GM21526 (cell line): ENCODE measurements at regions not wholly inside any gene's neighbourhood (a gene's known extent, or its start where the extent isn't known, plus 50 kb on each side); places are given as distances from the start of the nearest gene placed in this dataset.

ENCODE experiments used
- ATAC-seq: cut with Tn5 transposase; IDR thresholded peaks from one replicate; pipeline ENCODE4 v1.9.1; 2021; ENCODE audit warnings: moderate library complexity; ENCODE audit not compliant: unreplicated experiment, low FRiP score

- no peak for ATAC-seq
Measured at GRCh38 chr16:86134802-86135461, 236.0 kb downstream of the IRF8 start.

DNA sequence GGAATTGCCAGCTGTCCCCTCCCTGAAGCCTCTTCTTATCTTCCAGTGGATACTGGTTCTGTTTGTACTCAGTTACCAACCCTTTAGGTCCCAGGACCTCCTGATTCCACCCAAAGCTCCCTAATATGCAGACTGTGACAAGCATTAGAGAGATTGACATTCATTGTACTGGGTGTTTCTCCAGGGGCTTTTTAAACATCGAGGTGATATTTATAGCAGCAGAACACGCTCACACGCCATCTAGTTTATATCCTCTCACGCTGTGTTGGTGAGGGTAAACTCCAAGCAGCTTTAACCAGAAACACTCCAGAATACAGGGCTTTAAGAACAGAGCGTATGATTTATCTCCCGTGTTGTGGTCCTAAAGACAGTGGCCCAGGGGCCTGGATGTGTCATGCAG, 238.4 kb downstream of the IRF8 start:
- ATAC-seq, result no peak

DNA sequence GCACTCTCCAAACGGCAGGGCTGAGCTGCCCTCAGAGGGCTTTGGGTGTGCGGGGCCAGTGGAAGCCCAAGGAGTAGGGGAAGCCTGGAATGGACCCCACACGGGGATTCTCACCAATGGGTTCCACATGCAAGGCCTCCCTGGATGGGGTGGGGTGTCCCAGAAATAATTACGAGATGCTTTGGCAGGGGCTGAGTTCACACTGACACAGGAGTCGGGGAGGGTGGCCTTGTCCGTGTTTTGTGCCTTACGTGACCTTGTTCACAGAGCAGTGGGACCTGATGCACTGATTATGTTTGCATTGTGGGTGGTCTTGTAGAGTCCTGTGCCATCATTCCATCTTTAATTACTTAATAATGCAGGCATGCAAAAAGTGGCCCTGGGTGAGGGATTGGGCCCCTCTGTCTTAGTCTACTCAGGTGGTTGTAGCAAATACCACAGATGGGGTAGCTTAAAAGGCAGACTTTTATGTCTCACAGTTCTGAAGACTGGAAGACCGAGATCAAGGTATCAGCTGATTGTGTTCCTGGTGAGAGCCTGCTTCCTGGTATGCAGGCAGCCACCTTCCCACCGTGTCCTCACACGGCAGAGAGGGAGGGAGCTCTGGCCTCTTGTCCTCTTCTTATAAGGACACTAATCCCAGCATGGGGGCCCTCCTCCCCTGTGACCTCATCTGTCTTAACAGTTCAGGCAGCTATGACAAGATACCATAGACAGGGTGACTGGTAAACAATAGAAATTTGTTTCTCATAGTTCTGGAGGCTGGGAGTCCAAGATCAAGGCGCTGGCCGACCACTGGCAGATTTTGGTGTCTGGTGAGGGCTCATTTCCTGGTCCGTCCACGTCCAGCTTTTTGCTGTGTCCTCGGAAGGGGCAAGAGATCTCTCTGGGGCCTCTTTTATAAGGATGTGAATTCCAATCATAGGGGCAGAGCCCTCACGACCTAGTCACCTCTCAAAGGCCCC, 239.4 kb downstream of the IRF8 start:
- ATAC-seq, result no peak

DNA sequence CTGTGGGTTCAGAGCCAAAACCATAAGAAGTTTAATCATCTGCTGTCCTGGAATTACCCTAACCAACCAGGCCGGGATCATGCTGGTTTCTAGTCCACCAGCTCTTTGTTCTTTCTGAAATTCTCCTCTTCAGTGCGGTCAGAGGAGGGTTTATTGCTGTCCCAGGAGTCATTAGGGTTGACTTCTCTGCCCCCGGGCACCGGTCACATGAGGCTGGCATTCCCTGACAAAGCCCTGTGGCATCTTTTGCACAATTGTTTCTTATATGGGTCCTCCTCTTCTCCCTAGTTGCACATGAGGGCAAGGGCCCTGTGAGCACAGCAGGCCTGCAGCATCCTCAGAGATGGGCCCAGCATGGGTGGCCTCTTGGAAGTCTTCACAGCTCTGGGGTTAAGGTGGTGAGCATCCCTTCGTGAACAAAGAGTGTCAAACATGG, 243.9 kb downstream of the IRF8 start:
- no peak for ATAC-seq

DNA sequence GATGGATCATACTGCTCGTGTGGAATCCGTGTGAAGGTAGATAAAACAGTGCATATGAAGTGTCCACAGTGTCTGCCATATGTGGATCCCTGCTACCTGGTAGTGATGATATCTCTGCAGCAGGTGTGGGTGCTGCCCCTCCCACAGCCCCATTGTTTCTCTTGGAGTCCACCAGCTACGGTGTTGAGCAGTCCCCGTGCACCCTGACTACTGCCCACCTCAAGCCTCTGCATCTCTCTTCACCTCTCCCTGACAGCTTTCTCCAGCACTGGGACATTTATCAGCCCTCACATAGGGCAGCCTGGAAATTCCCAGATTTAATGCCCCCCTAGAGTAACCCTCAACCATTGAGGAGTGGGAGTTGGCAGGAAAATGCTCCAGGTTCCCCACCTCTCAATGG, 244.7 kb downstream of the IRF8 start:
- no peak for ATAC-seq

- ATAC-seq, result no peak
Measured at GRCh38 chr16:86145669-86146068, 246.7 kb downstream of the IRF8 start.

DNA sequence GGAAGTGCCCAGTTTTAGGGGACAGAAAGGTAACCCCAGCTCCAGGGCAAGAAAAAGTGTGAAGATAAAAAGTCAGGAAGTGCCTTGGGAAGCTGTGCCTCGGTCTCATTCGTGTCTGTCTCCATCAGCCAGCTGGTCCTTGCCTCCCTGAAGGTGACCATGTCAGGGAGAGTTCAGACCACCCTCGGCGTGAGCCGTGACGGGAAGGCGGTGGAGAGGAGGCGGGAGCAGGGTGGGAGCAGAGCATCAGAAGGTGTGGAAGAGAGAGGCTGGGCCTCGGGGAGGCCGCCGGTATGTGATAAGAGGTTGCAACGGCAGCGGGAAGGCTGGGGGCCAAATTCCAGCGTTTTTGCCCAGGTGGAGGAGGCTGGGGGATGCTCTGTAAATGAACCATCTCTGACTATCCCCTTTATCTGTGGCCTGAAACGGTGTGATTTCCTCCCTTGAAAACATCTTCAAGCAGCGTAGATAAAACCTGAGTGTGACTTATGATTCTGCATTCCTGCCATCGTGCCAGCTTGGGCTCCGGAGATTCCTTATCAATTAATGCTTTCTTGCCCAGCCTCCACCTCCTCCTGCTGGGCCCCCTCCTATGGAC, 251.8 kb downstream of the IRF8 start:
- ATAC-seq, result no peak

DNA sequence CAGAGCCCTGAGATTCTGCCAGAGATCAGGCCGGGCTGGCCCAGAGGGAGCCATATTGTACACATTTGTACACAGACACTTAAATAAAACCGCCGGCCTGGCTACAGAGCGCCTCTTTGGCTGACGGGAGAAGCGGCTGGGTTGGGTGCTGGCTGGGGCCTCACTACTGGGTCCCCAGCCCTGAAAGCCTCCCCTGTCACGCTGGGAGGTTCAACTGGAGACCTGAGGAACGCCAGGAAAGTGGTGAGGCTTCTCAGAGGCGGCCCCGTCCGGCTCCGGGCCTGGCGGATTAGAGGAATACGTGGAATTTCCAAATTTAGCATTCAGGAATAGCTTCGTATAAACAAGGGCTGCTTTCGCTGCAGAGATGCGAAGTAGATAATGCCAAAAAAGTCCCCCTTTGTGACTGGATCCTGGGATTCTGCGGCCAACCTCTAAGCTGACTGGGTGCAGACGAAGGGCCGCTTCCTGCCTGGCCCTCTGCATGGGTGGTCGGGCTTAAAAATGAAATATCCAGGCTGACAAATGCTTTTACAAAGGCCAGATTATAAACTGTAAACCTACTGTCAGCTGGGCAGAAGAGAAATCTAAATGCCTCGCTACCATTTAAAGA, 252.4 kb downstream of the IRF8 start:
- no peak for ATAC-seq

DNA sequence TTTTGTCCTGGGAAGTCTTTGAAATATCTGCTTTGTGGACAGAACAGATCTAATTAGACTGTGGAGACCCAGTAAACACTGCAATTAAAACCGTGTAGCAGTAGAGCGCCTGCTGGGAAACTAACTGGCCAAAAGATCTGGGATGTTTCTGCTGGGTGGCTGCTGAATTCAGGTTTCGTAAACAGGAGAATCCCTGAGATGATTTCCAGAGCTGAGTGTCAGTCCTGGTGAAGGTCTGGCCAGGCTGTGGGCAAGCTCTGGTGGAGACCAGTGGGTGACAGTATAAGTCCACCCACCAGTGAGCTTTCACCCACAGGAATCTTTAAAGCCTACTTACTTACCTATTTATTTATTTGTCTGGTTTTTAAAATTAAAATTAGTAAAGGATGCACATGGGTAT, 257.2 kb downstream of the IRF8 start:
- no peak for ATAC-seq

GRCh38 chr16:86157616-86158247, 258.8 kb downstream of the IRF8 start:
- ATAC-seq, result no peak

DNA sequence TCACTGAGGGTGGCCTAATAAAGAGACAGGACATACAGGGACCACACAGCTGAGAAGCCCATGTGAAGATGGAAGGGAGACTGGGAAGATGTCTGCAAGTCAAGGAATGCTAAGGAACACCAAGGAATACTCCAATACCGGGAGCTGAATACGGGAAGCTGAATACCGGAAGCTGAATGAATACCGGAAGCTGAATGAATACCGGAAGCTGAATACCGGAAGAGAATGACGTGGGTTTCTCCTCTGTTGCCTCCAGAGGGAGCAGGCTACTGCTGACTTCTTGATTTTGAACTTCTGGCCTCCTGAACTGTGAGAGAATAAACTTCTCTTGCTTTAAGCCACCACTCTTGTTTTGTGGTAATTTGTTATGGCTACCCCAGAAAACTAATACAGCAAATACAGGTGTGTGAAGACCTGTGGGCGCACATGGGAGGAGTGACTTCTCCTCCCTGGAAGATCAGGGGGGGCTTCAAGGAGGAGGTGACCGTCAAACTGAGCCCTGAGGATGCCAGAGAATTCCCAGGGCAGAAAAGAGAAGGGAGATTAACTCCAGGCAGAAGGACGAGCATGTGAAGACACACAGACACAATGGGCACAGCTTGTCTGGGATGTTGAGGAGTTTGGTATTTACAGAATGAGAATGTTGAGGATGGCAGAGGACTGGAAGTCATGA, 259.9 kb downstream of the IRF8 start:
- no peak for ATAC-seq

DNA sequence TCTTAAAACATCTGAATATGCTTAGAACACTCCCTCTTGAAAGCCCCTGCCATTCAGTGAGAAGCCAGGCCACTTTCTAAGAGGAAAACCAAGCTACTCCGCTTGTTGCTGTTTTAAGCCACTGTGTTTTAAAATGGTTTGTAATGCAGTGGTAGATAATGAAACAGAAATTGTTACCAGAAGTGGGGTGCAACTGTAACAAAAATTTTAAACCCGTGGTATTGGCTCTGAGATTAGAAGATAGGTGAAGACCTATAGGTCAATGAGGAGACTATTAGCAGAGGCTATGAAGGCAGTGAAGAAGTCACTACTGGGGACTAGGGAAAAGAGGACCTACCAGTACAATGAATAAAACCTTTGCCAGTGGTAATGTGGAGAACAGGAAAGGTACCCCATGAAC, 266.5 kb downstream of the IRF8 start:
- ATAC-seq, result no peak

- ATAC-seq, result no peak
Measured at GRCh38 chr16:86166414-86166813, 267.5 kb downstream of the IRF8 start.

- no peak for ATAC-seq
Measured at GRCh38 chr16:86167061-86167460, 268.1 kb downstream of the IRF8 start.

DNA sequence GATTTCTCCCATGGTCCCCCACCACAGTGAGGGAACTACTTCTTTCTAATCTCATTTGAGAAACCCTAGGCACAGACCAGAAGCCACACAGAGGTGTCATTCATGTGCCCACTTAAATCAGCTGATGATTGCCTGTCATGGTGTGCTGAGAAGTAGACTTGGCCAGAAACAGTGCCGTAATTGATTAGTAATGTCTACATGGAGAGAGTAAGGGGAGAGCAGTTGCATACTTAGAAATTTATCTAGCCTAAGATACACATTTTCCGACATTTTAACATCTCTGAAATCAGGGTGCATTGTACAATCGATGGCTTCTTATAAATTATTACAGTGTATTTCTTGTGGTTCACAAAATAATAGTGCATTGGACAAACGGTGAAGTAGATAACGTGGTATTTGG, 271.8 kb downstream of the IRF8 start:
- ATAC-seq, result no peak

DNA sequence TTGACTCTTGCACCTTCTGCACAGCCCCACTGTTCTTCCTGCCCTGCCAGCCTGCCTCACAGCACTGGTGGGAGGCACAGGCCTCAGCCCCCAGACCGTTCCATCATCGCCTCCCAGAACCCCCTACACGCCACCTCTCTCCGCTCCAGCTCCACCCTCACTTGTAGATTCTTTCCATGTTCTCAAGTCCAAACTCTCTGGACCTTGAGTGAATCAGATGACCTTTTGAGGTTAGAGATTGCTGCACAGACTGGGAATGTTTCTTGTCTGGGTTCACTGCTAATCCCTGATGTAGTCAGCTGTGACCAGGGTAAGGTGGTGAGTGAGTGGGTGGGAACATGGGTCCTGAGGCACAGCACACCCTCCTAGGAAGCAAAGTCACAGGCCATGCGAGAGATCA, 272.4 kb downstream of the IRF8 start:
- ATAC-seq, result no peak

GRCh38 chr16:86175816-86176215, 276.9 kb downstream of the IRF8 start:
- ATAC-seq, result no peak

DNA sequence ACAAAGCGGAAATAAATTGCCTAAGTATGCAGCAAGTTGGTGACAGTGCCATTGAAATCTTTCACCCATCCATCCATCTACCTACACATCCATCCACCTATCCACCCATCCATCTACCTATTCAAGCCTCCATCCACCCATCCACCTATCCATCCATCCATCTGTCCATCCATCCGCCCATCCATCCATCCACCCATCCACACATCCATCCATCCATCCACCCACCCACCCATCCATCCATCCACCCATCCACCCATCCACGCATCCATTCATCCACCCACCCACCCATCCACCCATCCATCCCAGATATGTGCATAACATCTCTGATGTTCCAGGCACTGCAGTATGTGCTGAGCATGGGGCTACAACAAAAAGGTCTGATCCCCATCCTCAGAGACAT, 277.5 kb downstream of the IRF8 start:
- ATAC-seq, result no peak

GRCh38 chr16:86180244-86180643, 281.3 kb downstream of the IRF8 start:
- no peak for ATAC-seq

- ATAC-seq, result no peak
Measured at GRCh38 chr16:86180780-86181179, 281.8 kb downstream of the IRF8 start.
